Prostate gland (tissue), 2 donors: ENCODE measurements at regions not wholly inside any gene's neighbourhood (a gene's known extent, or its start where the extent isn't known, plus 50 kb on each side); places are given as distances from the start of the nearest gene placed in this dataset.

Experiments used
- DNase-seq: peaks from one replicate; pipeline ENCODE4 v3.0.0-alpha.2; 2019; ENCODE audit warnings: low spot score
- H3K27ac ChIP-seq, 2 donors: fragments of 200-600 bp; sonication (generic); 2 replicates each; pipeline ENCODE4 v1.5.1; 2017 to 2019
- H3K27me3 ChIP-seq: fragments of 200-600 bp; sonication (generic); replicated peaks from 2 replicates; pipeline ENCODE4 v1.5.1; 2019; ENCODE audit not compliant: insufficient read depth
- H3K36me3 ChIP-seq, 2 donors: fragments of 200-600 bp; sonication (generic); 1 replicate in 1 of 2; 2 replicates in 1 of 2; pipeline versions ENCODE4 v1.5.1 to v1.8.1; 2017 to 2019
- H3K4me1 ChIP-seq: fragments of 200-600 bp; sonication (generic); replicated peaks from 2 replicates; pipeline ENCODE4 v1.5.1; 2019
- H3K4me3 ChIP-seq, 2 donors: fragments of 200-600 bp; sonication (generic); 2 replicates each; pipeline ENCODE4 v1.5.1; 2017 to 2019
- H3K9me3 ChIP-seq: fragments of 200-600 bp; sonication (generic); 2 replicates; pipeline ENCODE4 v1.5.1; 2017
- CTCF ChIP-seq, 4 experiments: fragments of 200-600 bp in 2 of 4; fragments of 450-650 bp in 2 of 4; sonication (generic) in 2 of 4; IDR thresholded peaks; 1 replicate in 3 of 4; 2 replicates in 1 of 4; pipeline ENCODE4 v1.5.1; 2016 to 2019; ENCODE audit warnings: antibody characterized with exemption in 4 of 4, mild to moderate bottlenecking in 2 of 4, moderate library complexity in 2 of 4
- POLR2A ChIP-seq: fragments of 450-650 bp; IDR thresholded peaks from one replicate; pipeline ENCODE4 v1.6.1; 2016; ENCODE audit warnings: antibody characterized with exemption, mild to moderate bottlenecking
- POLR2AphosphoS5 ChIP-seq: sonication (generic); formaldehyde crosslinking; IDR thresholded peaks from one replicate; pipeline ENCODE4 v1.6.1; 2017; ENCODE audit warnings: antibody characterized with exemption
- WGBS: methylation state at CpG from one replicate; pipeline ENCODE4 v1.1.5; 2018; 5-methylcytosine and 5-hydroxymethylcytosine counted together
- intact Hi-C: fragments of 100-400 bp; cut with DNase I; formaldehyde crosslinking; loops from one replicate; pipeline ENCODE4 v1.14.2; 2022

GRCh38 chr5:171681061-171681460, 104.6 kb upstream of the SMIM23 start:
- H3K36me3 ChIP-seq = no peaks in the 10 kb centered on the region
- WGBS = 97% methylated on average over 4 of the region's 4 CpGs
- H3K9me3 ChIP-seq = no peaks in the 10 kb centered on the region
- no peak overlapping the region for H3K27ac ChIP-seq
- DNase-seq = no peak
- H3K27me3 ChIP-seq = no peaks in the 10 kb centered on the region
- no peaks in the 10 kb centered on the region for H3K4me1 ChIP-seq
- no peak for TF ChIP-seq POLR2A
- no peak for TF ChIP-seq POLR2AphosphoS5
- no peak for TF ChIP-seq CTCF (IDR thresholded peaks at IDR 0.05)
- no peak overlapping the region for H3K4me3 ChIP-seq
- intact Hi-C loops = no loop called here

GRCh38 chr5:171681677-171682076, 103.9 kb upstream of the SMIM23 start:
- no peaks in the 10 kb centered on the region for H3K27me3 ChIP-seq
- H3K4me1 ChIP-seq = no peaks in the 10 kb centered on the region
- no peak overlapping the region for H3K4me3 ChIP-seq
- intact Hi-C loops = no loop called here
- no peak for TF ChIP-seq CTCF (IDR thresholded peaks at IDR 0.05)
- TF ChIP-seq POLR2AphosphoS5 = no peak
- no peak for TF ChIP-seq POLR2A
- no peak overlapping the region for H3K27ac ChIP-seq
- no peak for DNase-seq
- no peaks in the 10 kb centered on the region for H3K36me3 ChIP-seq
- no peaks in the 10 kb centered on the region for H3K9me3 ChIP-seq
- WGBS = 62% methylated on average over 6 of the region's 6 CpGs

- no peak overlapping the region for H3K4me3 ChIP-seq
- H3K36me3 ChIP-seq = no peaks in the 10 kb centered on the region
- no peaks in the 10 kb centered on the region for H3K27me3 ChIP-seq
- intact Hi-C loops = no loop called here
- TF ChIP-seq CTCF (IDR thresholded peaks at IDR 0.05) (no peak), POLR2A (no peak), POLR2AphosphoS5 (no peak)
- 74% methylated on average over 9 of the region's 9 CpGs for WGBS
- H3K9me3 ChIP-seq = no peaks in the 10 kb centered on the region
- no peak overlapping the region for H3K27ac ChIP-seq
- no peaks in the 10 kb centered on the region for H3K4me1 ChIP-seq
- no peak for DNase-seq
Measured at GRCh38 chr5:171682801-171683200, 102.8 kb upstream of the SMIM23 start.

- no peak overlapping the region for H3K4me3 ChIP-seq
- intact Hi-C loops = no loop called here
- no peak for DNase-seq
- H3K9me3 ChIP-seq = no peaks in the 10 kb centered on the region
- WGBS = 59% methylated on average over 5 of the region's 5 CpGs
- H3K36me3 ChIP-seq = no peaks in the 10 kb centered on the region
- TF ChIP-seq POLR2AphosphoS5 (no peak), CTCF (IDR thresholded peaks at IDR 0.05) (no peak), POLR2A (no peak)
- no peaks in the 10 kb centered on the region for H3K4me1 ChIP-seq
- no peaks in the 10 kb centered on the region for H3K27me3 ChIP-seq
- H3K27ac ChIP-seq = no peak overlapping the region
Measured at GRCh38 chr5:171684169-171684568, 101.4 kb upstream of the SMIM23 start.

- Histone ChIP-seq H3K27me3 (no peaks in the 10 kb centered on the region), H3K36me3 (no peaks in the 10 kb centered on the region), H3K27ac (no peak overlapping the region), H3K4me1 (no peaks in the 10 kb centered on the region), H3K9me3 (no peaks in the 10 kb centered on the region), H3K4me3 (no peak overlapping the region)
- TF ChIP-seq CTCF (IDR thresholded peaks at IDR 0.05) (no peak), POLR2AphosphoS5 (no peak), POLR2A (no peak)
- intact Hi-C loops = no loop called here
- 83% methylated on average over 11 of the region's 11 CpGs for WGBS
- DNase-seq = no peak
Measured at GRCh38 chr5:171688696-171689495, 96.7 kb upstream of the SMIM23 start.
